C4-2B (cell line): ENCODE measurements at regions not wholly inside any gene's neighbourhood (a gene's known extent, or its start where the extent isn't known, plus 50 kb on each side); places are given as distances from the start of the nearest gene placed in this dataset.

Source experiments
- CTCF ChIP-seq: fragments of 450-650 bp; conservative IDR thresholded peaks from 2 replicates; pipeline ENCODE4 v1.5.1; 2017; ENCODE audit warnings: mild to moderate bottlenecking
- ZFX ChIP-seq: fragments of 450-650 bp; IDR thresholded peaks from 2 replicates; pipeline ENCODE4 v1.6.1; 2017

- no peak; the same call in 1 of the 2 replicates for TF ChIP-seq CTCF
- TF ChIP-seq ZFX, result no peak
Observed at GRCh38 chr17:55883149-55883548, 132.3 kb downstream of the PCTP start.
